Thoracic aorta (tissue), 2 donors: ENCODE measurements at regions not wholly inside any gene's neighbourhood (a gene's known extent, or its start where the extent isn't known, plus 50 kb on each side); places are given as distances from the start of the nearest gene placed in this dataset.
"Not testable (repeated sequence)": the region's sequence is repeated elsewhere in the genome, so short reads cannot be mapped to it uniquely, and the experiment has no call there.

ENCODE experiments used
- ATAC-seq: fragments of 150-250 bp; one replicate; pipeline ENCODE4 v1.8.0; 2017; ENCODE audit warnings: low read depth; ENCODE audit not compliant: insufficient number of reproducible peaks, low FRiP score
- DNase-seq: peaks from one replicate; pipeline ENCODE4 v3.0.0-alpha.2; 2020; ENCODE audit warnings: low spot score
- H3K27ac ChIP-seq, 2 donors: fragments of 200-600 bp; sonication (generic); 1 replicate in 1 of 2; 2 replicates in 1 of 2; pipeline ENCODE4 v1.5.1; 2016; ENCODE audit warnings: mild to moderate bottlenecking in 2 of 2, moderate library complexity in 2 of 2
- H3K27me3 ChIP-seq: fragments of 200-600 bp; sonication (generic); replicated peaks from 2 replicates; pipeline ENCODE4 v1.6.0; 2016; ENCODE audit warnings: mild to moderate bottlenecking; ENCODE audit not compliant: insufficient read depth
- H3K36me3 ChIP-seq: fragments of 200-600 bp; sonication (generic); one replicate; pipeline ENCODE4 v1.5.1; 2016
- H3K4me1 ChIP-seq, 2 donors: fragments of 200-600 bp; sonication (generic); 1 replicate in 1 of 2; 2 replicates in 1 of 2; pipeline versions ENCODE4 v1.5.1 to v1.6.0; 2016; ENCODE audit warnings: low read depth in 2 of 2, mild to moderate bottlenecking in 1 of 2; ENCODE audit not compliant: control insufficient read depth in 1 of 2
- H3K4me3 ChIP-seq: fragments of 200-600 bp; sonication (generic); 2 replicates; pipeline ENCODE4 v1.5.1; 2016; ENCODE audit warnings: mild to moderate bottlenecking
- H3K9me3 ChIP-seq: fragments of 200-600 bp; sonication (generic); 2 replicates; pipeline ENCODE4 v1.5.1; 2016
- TF ChIP-seq, protein P1 (sequence below): fragments of 200-600 bp; sonication (generic); IDR thresholded peaks from one replicate; pipeline ENCODE4 v1.5.1; 2019; ENCODE audit warnings: antibody characterized with exemption

DNA sequence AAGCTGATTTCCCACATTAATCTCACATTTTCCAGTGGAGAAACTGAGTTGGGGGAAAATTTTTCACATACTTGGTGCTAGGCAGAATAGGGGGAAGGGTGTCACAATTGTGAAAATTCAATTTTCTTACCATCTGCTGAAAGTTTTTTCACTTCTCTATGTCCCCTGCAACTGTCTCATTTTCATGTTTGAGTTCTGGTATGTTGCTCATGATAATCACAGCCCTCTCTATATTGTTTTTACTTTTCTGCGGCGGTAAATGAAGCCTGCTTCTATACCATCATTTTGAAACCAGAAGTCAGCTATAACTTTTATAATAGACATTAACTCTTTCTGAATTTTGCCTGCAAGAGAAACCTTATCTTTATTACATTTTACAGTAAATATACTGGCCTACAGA is 1664.5 kb downstream of the EFNA5 start:
- no peak for ATAC-seq
- Histone ChIP-seq H3K36me3 (no peaks in the 10 kb centered on the region), H3K27me3 (no peaks in the 10 kb centered on the region), H3K27ac (no peak overlapping the region), H3K4me1 (no peaks in the 10 kb centered on the region), H3K4me3 (no peak overlapping the region), H3K9me3 (no peaks in the 10 kb centered on the region)
- no peak for DNase-seq
- TF ChIP-seq, protein P1, sequence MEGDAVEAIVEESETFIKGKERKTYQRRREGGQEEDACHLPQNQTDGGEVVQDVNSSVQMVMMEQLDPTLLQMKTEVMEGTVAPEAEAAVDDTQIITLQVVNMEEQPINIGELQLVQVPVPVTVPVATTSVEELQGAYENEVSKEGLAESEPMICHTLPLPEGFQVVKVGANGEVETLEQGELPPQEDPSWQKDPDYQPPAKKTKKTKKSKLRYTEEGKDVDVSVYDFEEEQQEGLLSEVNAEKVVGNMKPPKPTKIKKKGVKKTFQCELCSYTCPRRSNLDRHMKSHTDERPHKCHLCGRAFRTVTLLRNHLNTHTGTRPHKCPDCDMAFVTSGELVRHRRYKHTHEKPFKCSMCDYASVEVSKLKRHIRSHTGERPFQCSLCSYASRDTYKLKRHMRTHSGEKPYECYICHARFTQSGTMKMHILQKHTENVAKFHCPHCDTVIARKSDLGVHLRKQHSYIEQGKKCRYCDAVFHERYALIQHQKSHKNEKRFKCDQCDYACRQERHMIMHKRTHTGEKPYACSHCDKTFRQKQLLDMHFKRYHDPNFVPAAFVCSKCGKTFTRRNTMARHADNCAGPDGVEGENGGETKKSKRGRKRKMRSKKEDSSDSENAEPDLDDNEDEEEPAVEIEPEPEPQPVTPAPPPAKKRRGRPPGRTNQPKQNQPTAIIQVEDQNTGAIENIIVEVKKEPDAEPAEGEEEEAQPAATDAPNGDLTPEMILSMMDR = no peak

DNA sequence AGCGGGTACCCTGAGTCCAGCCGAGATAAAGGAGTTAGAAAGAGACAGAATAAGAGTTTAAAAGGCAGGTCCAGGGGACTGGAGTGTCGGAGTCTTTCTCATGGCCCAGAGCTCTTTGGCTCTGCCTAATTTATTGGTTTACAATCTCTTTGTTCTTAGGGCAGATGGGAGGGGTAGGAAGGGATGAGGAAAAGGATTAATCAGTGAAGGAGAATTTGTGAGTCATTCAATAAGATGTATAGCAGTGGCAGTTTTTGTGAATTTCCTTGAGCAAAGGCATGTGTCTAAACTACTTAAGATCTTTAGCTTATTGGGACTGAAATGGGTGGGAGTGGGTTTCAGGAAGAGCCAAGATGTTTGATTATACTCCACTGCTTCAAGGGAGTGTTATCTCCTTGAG is 1671.7 kb downstream of the EFNA5 start:
- not testable (repeated sequence) for H3K27ac ChIP-seq, ATAC-seq, H3K4me3 ChIP-seq, H3K4me1 ChIP-seq, H3K36me3 ChIP-seq, H3K9me3 ChIP-seq, DNase-seq, H3K27me3 ChIP-seq

DNA sequence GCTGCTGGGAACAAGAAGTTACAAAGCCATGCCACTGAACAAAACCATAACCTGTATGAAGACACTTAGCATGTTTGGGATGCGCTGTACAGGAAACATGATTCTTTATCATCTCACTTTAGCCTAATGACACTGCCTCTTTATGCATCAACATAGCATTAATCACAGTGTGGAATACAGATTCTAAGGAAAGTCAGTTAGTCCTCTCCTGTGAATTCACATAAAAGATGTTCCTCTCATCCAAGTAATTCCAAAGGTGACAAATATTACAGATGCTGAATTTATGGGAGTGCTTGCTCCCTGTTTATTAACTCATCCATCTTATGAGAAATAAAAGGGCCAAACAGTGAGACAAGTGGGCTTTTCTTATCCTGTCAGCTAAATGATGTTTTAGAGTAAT is 1677.7 kb downstream of the EFNA5 start:
- Histone ChIP-seq H3K36me3 (no peaks in the 10 kb centered on the region), H3K27ac (no peak overlapping the region), H3K27me3 (no peaks in the 10 kb centered on the region), H3K4me1 (no peaks in the 10 kb centered on the region), H3K9me3 (no peaks in the 10 kb centered on the region), H3K4me3 (no peak overlapping the region)
- TF ChIP-seq, protein P1 = no peak
- no peak for DNase-seq
- ATAC-seq = no peak

DNA sequence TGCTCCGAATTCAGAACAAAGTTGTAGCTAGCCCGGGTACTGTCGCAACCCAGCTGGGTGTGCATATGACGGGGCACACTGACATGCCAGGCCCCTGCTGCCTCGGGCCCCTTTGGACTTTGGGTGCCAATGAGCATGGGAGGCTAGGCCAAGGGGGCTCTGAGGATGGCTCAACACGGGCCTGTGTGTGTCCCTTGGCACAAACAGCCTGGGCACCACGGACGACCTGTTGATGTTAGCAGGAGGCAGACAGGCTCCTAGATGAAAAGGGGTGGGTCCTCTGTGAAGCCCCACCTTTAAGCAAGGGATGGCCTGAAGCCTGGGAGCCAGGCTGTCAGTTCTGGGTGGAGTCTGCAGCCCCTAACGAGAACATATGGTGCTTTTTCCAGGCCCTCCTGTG is 1688.2 kb downstream of the EFNA5 start:
- Histone ChIP-seq H3K27ac (no peak overlapping the region), H3K36me3 (no peaks in the 10 kb centered on the region), H3K4me1 (no peaks in the 10 kb centered on the region), H3K9me3 (no peaks in the 10 kb centered on the region), H3K4me3 (no peak overlapping the region), H3K27me3 (no peaks in the 10 kb centered on the region)
- TF ChIP-seq, protein P1 = no peak
- DNase-seq (no peak), ATAC-seq (no peak)

DNA sequence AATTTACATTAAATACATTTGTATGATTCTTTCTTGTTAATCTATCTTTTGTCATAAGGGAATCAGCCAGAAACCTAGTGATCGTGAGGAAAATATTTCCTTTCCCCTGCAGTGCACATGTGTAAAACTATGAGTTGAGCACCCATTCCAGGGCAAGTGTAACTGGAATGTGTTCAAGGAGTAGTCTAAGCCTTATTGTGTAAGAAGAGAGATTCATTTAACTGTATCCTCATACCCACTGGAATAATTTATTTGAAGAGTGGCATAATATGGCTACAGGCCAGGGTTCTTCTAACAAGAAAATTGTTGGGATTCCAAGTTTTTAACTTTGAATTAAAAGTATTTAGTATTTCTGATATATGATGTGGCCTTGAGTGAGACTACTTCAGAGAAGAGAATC is 1692.7 kb downstream of the EFNA5 start:
- Histone ChIP-seq H3K27ac (no peak overlapping the region), H3K36me3 (no peaks in the 10 kb centered on the region), H3K27me3 (no peaks in the 10 kb centered on the region), H3K4me1 (no peaks in the 10 kb centered on the region), H3K9me3 (no peaks in the 10 kb centered on the region), H3K4me3 (no peak overlapping the region)
- ATAC-seq (no peak), DNase-seq (no peak)
- TF ChIP-seq, protein P1 = no peak

DNA sequence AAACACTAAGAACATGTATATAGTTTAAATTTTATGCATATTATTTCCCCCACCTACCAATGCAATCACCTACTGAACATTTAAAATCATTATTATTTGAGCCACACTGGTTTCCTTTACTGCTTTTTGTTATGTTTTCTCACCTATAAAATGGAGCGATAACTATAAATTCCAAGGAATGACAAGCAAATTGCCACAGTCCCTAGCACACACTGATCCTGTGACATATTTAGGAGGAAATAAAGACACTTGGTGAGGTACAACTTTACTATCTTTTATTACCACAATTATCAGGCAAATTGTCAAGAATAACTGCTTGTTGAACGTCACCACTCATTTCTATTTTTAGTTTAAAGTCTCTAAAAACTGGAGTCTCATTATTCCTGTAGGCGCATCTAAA is 1693.6 kb downstream of the EFNA5 start:
- H3K27ac ChIP-seq = no peak overlapping the region
- ATAC-seq (no peak), DNase-seq (no peak)
- no peaks in the 10 kb centered on the region for H3K9me3 ChIP-seq
- H3K36me3 ChIP-seq = no peaks in the 10 kb centered on the region
- TF ChIP-seq, protein P1 = no peak
- H3K4me3 ChIP-seq = no peak overlapping the region
- H3K4me1 ChIP-seq = no peaks in the 10 kb centered on the region
- H3K27me3 ChIP-seq = no peaks in the 10 kb centered on the region
